ENCODE measurements at regions not wholly inside any gene's neighbourhood (a gene's known extent, or its start where the extent isn't known, plus 50 kb on each side); places are given as distances from the start of the nearest gene placed in this dataset.

- H4K8ac ChIP-seq (ENCODE audit: low read depth in 2 of 2, low read length in 2 of 2) = no peak overlapping the region
- H3K4ac ChIP-seq (ENCODE audit: low read depth, low read length) = no peak overlapping the region
- no peak overlapping the region for H2AK5ac ChIP-seq (ENCODE audit: low read depth, low read length)
- H3K14ac ChIP-seq (replicated peaks; ENCODE audit: low read depth, low read length) = no peak overlapping the region
- WGBS, 2 experiments (ENCODE audit: extremely low coverage in 2 of 2, insufficient read length in 1 of 2) = 15% methylated on average over 3 of the region's 10 CpGs; no CpG with 5 or more reads in 1 of the 2 experiments
- H3K27ac ChIP-seq (ENCODE audit: insufficient read depth, low read length) = no peak overlapping the region
- no peak overlapping the region for H3K56ac ChIP-seq (ENCODE audit: extremely low read depth, insufficient read depth, low read length)
- H3K4me1 ChIP-seq (ENCODE audit: control insufficient read depth, insufficient read depth, low read length) = no peaks in the 10 kb centered on the region
- H2BK120ac ChIP-seq (ENCODE audit: low read depth, low read length) = no peak overlapping the region
- no peak overlapping the region for H2AFZ ChIP-seq (replicated peaks; ENCODE audit: low read length, poor library complexity)
- H3K36me3 ChIP-seq (ENCODE audit: control insufficient read depth, insufficient read depth, low read length) = no peaks in the 10 kb centered on the region
- H2BK5ac ChIP-seq (ENCODE audit: low read depth, low read length, poor library complexity, severe bottlenecking) = no peak overlapping the region
- H4K5ac ChIP-seq (ENCODE audit: low read depth, low read length) = no peak overlapping the region
- no peak overlapping the region for H4K91ac ChIP-seq (ENCODE audit: insufficient read depth, low read depth, low read length)
- H3K18ac ChIP-seq (ENCODE audit: low read depth, low read length) = no peak overlapping the region
- peaks cover 27% of the 10 kb centered on the region for H3K9me3 ChIP-seq (ENCODE audit: control insufficient read depth, insufficient read depth, low read length)
- BruUV-seq (replicated peaks) = no TSS peak
- H3K23ac ChIP-seq (ENCODE audit: low read depth, low read length) = no peak overlapping the region
- no peaks in the 10 kb centered on the region for H3K27me3 ChIP-seq (ENCODE audit: control insufficient read depth, insufficient read depth, low read length)
- dilution Hi-C loops (cut with HindIII; ENCODE audit: low sequenced_read_pairs, unreplicated experiment) = no loop called here
- ChIA-PET CTCF (no interaction called here), POLR2A (ENCODE audit: unreplicated experiment) (no interaction called here)
- in situ Hi-C loops (cut with MboI; ENCODE audit: low sequenced_read_pairs) = no loop called here
- no peaks in the 10 kb centered on the region for H3K79me1 ChIP-seq (ENCODE audit: low read depth in 1 of 2, low read length in 2 of 2)
- H3K9me1 ChIP-seq (ENCODE audit: insufficient read depth, low read length) = no peaks in the 10 kb centered on the region
- TF ChIP-seq POLR2A (IDR thresholded peaks at IDR 0.05; ENCODE audit: low read depth, low read length) (no peak), ELK1 (IDR thresholded peaks at IDR 0.05; ENCODE audit: borderline replicate concordance, low read depth, low read length) (no peak), CHD1 (IDR thresholded peaks at IDR 0.05; ENCODE audit: low read depth, low read length) (no peak), MAZ (IDR thresholded peaks at IDR 0.05; ENCODE audit: borderline replicate concordance, low read depth, low read length) (no peak), RAD21 (IDR thresholded peaks at IDR 0.05; ENCODE audit: low read length) (no peak), SMC3 (IDR thresholded peaks at IDR 0.05; ENCODE audit: low read depth, low read length) (no peak), RCOR1 (IDR thresholded peaks at IDR 0.05; ENCODE audit: insufficient replicate concordance, low read length) (no peak), FOS (IDR thresholded peaks at IDR 0.05; ENCODE audit: low read depth, low read length) (no peak), NFE2L2 (IDR thresholded peaks at IDR 0.05; ENCODE audit: low read depth, low read length) (no peak), CTCF (conservative IDR thresholded peaks at IDR 0.05; ENCODE audit: low read depth, low read length) (no peak), MXI1 (IDR thresholded peaks at IDR 0.05; ENCODE audit: borderline replicate concordance, low read depth, low read length) (no peak), MAFK (IDR thresholded peaks at IDR 0.05; ENCODE audit: low read depth, low read length) (no peak), RFX5 (IDR thresholded peaks at IDR 0.05; ENCODE audit: low read depth, low read length) (no peak), BHLHE40 (IDR thresholded peaks at IDR 0.05; ENCODE audit: low read depth, low read length) (no peak), CEBPB (IDR thresholded peaks at IDR 0.05; ENCODE audit: low read depth, low read length) (no peak)
- TF ChIP-seq, protein P1, sequence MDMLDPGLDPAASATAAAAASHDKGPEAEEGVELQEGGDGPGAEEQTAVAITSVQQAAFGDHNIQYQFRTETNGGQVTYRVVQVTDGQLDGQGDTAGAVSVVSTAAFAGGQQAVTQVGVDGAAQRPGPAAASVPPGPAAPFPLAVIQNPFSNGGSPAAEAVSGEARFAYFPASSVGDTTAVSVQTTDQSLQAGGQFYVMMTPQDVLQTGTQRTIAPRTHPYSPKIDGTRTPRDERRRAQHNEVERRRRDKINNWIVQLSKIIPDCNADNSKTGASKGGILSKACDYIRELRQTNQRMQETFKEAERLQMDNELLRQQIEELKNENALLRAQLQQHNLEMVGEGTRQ (IDR thresholded peaks at IDR 0.05; ENCODE audit: low read depth, low read length) = no peak
- no peak overlapping the region for H2AK9ac ChIP-seq (replicated peaks; ENCODE audit: low read depth, low read length, poor library complexity)
- no peak overlapping the region for H2BK15ac ChIP-seq (ENCODE audit: low read depth, low read length)
- no peak for DNase-seq
- H2BK20ac ChIP-seq (ENCODE audit: low read depth, low read length) = no peak overlapping the region
- no peak overlapping the region for H3K4me2 ChIP-seq (ENCODE audit: low read depth, low read length)
- ATAC-seq (ENCODE audit: low read depth) = no peak
- intact Hi-C loops (cut with micrococcal nuclease) = no loop called here
- H3K9ac ChIP-seq (ENCODE audit: low read depth, low read length) = no peak overlapping the region
- no peak overlapping the region for H3K4me3 ChIP-seq (ENCODE audit: insufficient read depth, low read depth, low read length)
- H4K20me1 ChIP-seq (ENCODE audit: insufficient read depth, low read length) = no peaks in the 10 kb centered on the region
These were observed 279.8 kb upstream of the EEF2KMT start for GRCh38 chr16:5377280-5377898.
